ENCODE measurements at regions not wholly inside any gene's neighbourhood (a gene's known extent, or its start where the extent isn't known, plus 50 kb on each side); places are given as distances from the start of the nearest gene placed in this dataset.
"Not testable (repeated sequence)": the region's sequence is repeated elsewhere in the genome, so short reads cannot be mapped to it uniquely, and the experiment has no call there.

DNA sequence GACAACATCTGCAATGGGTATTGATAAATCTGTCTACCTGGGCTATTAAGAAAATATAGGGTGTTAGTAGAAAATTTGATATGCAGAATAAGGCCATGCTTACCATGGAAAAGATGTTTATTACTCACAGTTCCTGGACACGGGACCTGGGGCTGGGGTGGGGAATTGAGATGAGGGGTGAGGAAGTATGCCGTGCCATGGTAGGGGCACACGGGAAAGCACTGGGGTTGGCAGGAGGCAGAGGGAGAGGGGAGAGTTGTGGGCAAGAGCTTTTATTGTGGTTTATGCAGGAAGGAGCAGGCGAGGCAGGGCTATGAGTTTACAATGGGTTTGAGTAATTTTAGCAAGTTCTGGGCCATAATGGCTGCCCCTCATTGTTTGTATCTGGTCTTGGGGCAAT, 493.8 kb downstream of the SIPA1L2 start:
- DNase-seq: no peak
- H3K4me3 ChIP-seq: no peak overlapping the region
- no peaks in the 10 kb centered on the region for H3K27me3 ChIP-seq
- H3K36me3 ChIP-seq: no peaks in the 10 kb centered on the region
- H3K9me3 ChIP-seq: peaks cover 8% of the 10 kb centered on the region

DNA sequence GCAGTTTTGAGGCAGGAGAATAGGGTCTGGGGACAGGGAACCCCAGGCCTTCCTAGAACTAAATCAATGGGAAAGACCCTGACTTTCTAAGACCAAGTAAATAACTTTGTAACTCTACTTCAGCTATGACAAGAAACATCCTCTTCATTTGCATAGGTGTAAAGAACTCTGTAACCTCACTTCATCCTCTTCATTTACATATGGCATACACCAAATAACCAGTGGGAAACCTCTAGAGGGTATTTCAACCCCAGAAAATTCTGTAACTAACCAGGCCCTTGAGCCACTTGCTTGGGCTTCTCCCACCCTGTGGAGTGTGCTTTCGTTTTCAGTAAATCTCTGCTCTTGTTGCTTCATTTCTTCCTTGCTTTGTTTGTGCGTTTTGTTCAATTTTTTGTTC, 495.6 kb downstream of the SIPA1L2 start:
- Histone ChIP-seq H3K9me3 (0 out of 2 replicates have a peak, but pooled peaks cover 2% of the 10 kb centered on the region), H3K36me3 (no peaks in the 10 kb centered on the region), H3K27me3 (no peaks in the 10 kb centered on the region), H3K4me3 (no peak overlapping the region)
- DNase-seq: no peak

DNA sequence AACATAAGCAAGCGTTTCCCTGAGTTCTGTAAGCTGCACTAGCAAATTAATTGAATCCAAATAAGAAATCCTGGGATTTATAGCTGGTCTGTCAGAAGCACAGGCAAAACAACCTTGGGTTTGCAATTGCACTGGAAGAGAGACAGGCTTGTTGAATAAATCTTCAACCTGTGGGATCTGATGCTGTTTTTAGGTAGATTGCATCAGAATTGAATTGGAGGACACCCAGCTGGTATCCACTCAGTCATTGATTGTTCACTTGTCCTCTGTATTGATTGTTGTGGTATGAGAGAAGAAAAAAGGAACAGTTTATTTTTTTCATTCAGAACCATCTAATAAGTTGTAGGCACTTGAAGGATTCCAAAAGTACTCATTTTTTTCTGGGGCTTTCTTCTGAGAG, 497.4 kb downstream of the SIPA1L2 start:
- H3K27me3 ChIP-seq: no peaks in the 10 kb centered on the region
- peaks cover 7% of the 10 kb centered on the region; the same call in 1 of the 2 replicates for H3K9me3 ChIP-seq
- H3K36me3 ChIP-seq: no peaks in the 10 kb centered on the region
- no peak overlapping the region for H3K4me3 ChIP-seq
- DNase-seq: no peak

DNA sequence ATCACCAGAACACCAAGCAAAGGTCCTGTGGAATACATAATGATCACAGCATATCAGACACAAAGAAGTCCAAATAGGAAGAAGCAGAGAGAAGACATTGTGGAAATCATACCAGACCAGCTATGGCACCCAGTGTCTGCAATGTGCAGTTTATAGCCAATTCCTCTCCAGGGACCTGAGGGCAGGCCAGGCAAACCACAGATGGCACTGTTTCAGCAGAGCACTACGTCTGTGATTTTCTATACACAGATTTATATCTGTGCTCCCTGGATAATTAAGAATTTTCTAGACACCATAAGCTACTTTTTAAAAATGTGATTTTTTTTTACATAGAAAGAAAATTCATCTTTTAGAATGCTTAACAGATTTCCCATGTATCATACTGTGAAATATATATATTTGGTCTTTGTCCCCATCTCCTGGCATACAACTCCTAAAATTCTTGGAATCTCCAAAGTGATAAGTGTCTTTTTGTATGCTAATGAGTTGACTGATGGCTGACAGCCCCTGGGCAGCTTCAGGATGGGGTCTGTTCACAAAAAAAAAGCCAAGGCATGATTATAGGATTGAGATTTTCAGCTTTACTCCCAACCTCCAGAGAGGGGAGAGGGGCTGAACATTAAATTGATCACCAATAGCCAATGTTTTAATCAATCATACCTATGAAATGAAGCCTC, 498.1 kb downstream of the SIPA1L2 start:
- no peak for DNase-seq
- Histone ChIP-seq H3K27me3 (no peaks in the 10 kb centered on the region), H3K36me3 (no peaks in the 10 kb centered on the region), H3K9me3 (peaks cover 7% of the 10 kb centered on the region; the same call in 1 of the 2 replicates), H3K4me3 (no peak overlapping the region)

DNA sequence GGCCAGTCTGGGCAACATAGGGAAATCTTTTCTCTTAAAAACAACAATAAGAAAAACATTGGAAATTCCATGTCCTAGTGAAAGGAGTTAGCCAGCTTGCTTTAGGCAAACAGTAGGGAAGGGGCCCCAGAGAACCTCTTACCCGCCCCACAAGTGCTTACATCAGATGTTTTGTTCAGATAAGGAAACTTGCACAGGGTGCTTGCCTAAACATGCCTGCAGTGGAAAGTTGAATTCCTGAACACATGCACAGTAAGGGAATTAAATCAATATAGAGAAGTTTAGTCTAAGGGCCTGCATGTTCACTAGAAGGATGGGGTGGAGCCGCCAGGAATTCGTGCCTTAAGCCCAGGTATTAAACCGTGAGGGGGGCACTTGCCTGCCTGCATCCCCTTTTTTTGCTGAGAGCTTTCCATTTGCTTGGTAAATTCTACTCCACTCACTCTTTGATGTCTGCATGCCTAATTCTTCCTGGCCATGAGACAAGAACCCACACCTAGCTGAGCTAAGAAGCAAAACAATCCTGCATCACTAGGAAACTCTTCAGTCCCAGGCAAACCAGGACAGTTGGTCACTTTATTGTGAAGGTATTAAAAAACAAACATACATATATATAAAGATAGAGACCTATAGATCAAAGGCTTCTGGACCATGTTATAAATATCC, 499.0 kb downstream of the SIPA1L2 start:
- Histone ChIP-seq H3K9me3 (peaks cover 10% of the 10 kb centered on the region; the same call in 1 of the 2 replicates), H3K4me3 (no peak overlapping the region), H3K36me3 (no peaks in the 10 kb centered on the region), H3K27me3 (no peaks in the 10 kb centered on the region)
- DNase-seq: no peak

DNA sequence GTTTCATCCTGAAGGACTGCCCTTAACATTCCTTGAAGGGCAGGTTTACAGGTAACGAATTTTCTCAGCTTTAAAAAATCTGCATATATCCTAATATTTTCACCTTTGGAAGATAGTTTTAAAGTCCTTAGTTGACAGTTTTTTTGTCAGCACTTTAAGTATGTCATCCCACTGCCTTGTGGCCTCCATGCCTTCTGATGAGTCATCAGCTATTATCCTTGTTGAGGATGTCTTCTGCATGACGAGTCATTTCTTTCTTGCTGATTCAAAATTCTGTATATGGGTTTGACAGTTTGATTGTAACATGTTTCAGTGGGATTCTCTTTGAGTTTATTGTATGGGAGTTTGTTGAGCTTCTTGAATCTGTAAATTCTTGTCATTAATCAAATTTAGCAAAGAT, 500.6 kb downstream of the DISC1 start:
- no peak overlapping the region for H3K4me3 ChIP-seq
- peak; percentile 54 for DNase-seq
- no peaks in the 10 kb centered on the region for H3K36me3 ChIP-seq
- H3K27me3 ChIP-seq: no peaks in the 10 kb centered on the region
- H3K9me3 ChIP-seq: peaks cover 13% of the 10 kb centered on the region; the same call in 1 of the 2 replicates

DNA sequence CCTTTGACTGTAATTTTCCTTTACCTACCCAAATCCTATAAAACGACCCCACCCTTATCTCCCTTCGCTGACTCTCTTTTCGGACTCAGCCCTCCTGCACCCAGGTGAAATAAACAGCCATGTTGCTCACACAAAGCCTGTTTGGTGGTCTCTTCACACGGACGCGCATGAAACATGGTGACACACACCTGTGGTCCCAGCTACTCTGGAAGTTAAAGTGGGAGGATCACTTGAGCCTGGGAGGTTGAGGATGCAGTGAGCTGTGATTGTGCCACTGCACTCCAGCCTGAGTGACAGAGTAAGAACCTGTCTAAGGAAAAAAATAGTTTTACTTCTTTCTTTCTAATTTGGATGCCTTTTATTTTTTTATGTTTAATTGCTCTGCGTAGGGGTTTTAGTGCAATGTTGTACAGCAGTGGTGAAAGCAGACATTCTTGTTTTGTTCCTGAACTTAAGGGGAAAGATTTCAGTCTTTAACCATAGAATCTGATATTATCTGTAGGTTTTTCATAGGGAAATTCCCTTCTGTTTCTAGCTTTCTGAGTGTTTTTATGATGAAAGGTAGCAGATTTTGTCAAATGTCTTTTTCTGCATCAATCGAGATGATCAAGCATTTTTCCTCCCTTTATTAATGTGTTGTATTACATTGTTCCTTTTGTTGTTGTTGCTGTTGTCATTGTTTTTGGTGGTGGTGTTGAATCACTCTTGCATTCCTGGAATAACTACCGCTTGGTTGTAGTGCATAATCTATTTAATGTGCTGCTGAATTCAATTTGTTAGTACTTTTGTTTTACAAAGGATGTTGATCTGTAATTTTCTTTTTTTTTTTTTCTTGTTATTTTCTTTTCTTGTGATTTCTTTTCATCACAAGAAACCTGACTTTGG, 497.4 kb downstream of the DISC1 start:
- DNase-seq: no peak
- Histone ChIP-seq H3K4me3 (no peak overlapping the region), H3K9me3 (peaks cover 11% of the 10 kb centered on the region; the same call in 1 of the 2 replicates), H3K27me3 (no peaks in the 10 kb centered on the region), H3K36me3 (no peaks in the 10 kb centered on the region)

DNA sequence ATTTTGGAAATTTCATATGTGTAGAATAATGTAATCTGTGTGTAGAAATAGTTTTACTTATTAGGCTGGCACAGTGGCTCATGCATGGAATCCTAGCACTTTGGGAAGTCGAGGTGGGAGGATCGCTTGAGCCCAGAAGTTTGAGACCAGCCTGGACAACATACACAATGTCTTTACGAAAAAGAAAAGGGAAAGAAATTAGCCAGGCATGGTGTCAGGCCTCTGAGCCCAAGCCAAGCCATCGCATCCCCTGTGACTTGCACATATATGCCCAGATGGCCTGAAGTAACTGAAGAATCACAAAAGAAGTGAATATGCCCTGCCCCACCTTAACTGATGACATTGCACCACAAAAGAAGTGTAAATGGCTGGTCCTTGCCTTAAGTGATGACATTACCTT, 491.3 kb downstream of the DISC1 start:
- H3K36me3 ChIP-seq, DNase-seq, H3K4me3 ChIP-seq, H3K27me3 ChIP-seq, H3K9me3 ChIP-seq: not testable (repeated sequence)

DNA sequence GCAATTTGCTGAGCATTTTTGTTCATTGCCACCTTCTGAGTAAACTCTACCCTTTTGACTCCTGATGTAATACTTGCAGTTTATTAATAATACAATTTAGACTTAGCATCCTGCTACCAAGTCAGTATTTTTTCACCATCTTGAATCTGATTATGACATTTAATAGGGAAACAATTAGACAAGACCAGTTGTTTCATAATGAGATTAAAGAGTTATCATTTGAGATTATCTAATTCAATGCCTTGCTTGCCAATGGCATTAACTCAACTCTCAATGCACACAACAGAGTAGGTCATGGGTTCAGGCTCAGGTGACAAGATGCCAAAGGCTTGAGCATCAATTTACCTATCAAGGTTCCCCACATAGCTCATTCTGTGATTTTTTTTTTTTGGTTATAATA, 488.4 kb downstream of the DISC1 start:
- Histone ChIP-seq H3K36me3 (no peaks in the 10 kb centered on the region), H3K27me3 (no peaks in the 10 kb centered on the region), H3K9me3 (no peaks in the 10 kb centered on the region), H3K4me3 (no peak overlapping the region)
- DNase-seq: no peak

DNA sequence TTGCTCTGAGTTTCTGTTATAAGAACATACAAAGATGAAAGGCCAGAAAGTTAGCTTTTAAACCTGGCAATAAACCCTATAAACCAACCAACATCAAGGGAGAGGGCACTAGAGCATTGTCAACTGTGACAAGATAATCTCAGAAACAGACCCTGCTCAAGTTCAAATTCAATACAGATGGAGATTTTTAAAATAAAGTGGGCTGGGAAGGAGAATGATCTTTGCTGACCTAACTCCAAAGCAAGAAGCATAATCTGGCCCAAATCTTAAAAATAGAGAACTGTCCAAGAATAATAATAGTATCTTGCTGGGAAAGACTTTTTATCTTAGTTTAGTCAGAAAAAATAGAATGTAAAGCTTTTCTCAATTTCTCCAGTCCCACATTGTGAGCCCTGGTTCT, 485.5 kb downstream of the DISC1 start:
- Histone ChIP-seq H3K4me3 (no peak overlapping the region), H3K27me3 (no peaks in the 10 kb centered on the region), H3K36me3 (no peaks in the 10 kb centered on the region), H3K9me3 (no peaks in the 10 kb centered on the region)
- DNase-seq: no peak

DNA sequence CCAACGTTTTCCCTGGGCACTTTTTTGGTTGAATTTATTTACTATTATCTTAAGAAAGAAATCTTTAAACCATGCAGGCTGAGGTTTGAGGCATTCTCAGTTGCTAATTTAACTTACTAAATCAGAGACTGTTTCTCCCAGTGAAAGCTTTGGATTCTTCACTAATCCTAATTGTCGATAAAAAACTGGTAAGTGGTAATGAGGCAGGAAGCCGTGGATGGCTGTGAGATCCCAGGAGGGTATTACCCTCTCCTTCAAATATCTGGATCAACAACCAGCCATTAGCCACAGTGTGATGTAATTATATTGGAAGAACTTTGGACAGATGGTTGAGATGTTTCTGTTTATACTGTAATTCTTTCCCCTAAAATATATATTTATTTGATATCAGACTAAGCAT, 485.0 kb downstream of the DISC1 start:
- Histone ChIP-seq H3K4me3 (no peak overlapping the region), H3K27me3 (no peaks in the 10 kb centered on the region), H3K36me3 (no peaks in the 10 kb centered on the region), H3K9me3 (no peaks in the 10 kb centered on the region)
- DNase-seq: no peak

DNA sequence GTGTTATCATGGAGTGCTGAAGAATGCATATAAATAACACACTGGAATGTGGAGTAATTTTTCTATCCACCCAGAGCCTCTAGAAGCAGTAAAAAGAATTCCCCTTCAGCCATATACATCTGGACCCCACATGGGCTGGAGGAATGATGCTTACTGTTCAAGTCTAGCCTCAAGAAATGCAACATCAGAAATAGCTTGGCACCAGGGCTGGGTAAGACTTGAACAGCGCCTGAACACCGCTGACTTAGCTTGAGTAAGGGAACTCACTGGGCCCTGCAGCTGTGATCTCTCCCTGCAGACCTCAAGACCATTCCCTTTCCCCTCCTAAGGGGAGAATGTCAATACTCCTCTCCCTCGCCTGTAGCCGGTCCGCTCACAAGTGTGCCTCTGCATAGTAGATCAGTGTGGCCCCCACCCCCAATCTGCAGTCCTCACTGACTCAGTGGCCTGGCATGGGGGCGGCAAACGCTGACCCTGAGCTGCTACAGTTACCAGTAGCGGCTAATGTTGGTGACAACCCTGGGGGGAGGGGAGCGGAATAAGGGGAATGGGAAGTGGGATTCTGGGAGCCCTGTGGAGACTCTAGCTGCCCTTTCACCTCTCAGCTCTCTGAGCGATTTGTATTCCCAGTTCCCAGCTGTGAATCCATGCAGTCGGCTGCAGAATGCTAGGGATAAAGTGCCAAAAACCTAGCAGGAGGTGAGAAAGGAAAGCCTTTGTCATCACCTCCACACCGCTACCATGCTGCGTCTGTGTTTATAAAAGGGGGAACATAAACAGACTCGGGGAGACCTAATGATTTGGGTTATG, 483.9 kb downstream of the DISC1 start:
- no peak overlapping the region for H3K4me3 ChIP-seq
- H3K27me3 ChIP-seq: no peaks in the 10 kb centered on the region
- no peak for DNase-seq
- H3K9me3 ChIP-seq: no peaks in the 10 kb centered on the region
- no peaks in the 10 kb centered on the region for H3K36me3 ChIP-seq

DNA sequence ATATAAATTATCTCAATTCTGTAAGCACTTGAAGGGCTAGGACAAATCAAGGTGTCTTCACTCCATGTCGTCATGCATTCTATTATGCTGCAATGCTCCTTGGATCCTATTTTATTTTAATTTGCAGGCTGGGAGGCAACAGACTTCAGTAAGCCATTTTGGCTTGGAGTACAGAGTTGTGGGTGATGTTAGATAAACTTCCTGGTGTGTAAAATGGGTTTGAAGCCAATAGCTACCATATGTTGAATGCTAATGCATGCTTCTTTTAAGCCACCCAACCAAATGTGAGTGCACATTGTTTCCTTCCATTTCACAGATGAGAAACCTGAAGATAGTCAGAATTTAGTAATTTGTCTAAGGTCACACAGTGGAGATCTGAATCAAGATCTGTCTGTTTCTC, 482.8 kb downstream of the DISC1 start:
- Histone ChIP-seq H3K4me3 (no peak overlapping the region), H3K36me3 (no peaks in the 10 kb centered on the region), H3K9me3 (no peaks in the 10 kb centered on the region), H3K27me3 (no peaks in the 10 kb centered on the region)
- DNase-seq: no peak

DNA sequence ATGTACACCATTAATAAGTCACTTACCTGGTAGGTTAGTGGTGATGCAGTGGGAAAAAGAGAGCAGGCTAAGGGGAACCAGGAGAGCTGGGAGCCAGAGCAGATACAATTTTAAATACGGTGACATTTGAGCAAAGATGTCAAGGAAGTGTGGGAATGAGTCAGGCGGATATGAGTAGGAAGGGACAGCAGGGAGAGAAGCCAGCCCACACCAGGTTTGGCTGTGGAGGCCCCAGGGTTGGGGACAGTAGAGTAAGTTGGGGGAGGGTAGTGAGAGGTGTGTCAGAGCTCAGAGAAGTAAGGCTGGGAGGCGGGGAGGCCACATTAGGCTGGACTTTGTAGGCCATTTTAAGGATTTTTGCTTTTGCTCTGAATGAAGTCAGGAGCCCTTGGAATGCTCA, 482.0 kb downstream of the DISC1 start:
- DNase-seq: no peak
- H3K4me3 ChIP-seq: no peak overlapping the region
- H3K27me3 ChIP-seq: no peaks in the 10 kb centered on the region
- no peaks in the 10 kb centered on the region for H3K9me3 ChIP-seq
- no peaks in the 10 kb centered on the region for H3K36me3 ChIP-seq

DNA sequence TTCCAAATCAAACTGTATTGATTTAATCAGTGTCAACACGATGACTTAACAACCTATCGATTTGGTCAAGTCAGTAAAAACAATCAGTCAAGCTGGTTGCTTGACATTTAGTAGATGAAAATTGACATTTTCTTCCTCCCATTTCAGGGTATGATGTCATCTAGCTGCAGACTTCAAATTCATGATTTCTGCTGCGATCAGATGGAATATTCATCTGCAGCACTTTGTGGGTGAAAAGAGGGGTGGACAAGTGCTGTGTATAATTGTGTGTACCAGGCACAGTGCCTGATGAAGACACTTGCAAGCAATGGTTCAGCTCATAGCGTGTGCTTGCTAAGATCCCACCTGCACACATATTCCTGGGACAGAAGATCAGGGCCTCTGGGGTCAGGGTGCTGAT, 479.8 kb downstream of the DISC1 start:
- Histone ChIP-seq H3K9me3 (no peaks in the 10 kb centered on the region), H3K36me3 (no peaks in the 10 kb centered on the region), H3K4me3 (no peak overlapping the region), H3K27me3 (no peaks in the 10 kb centered on the region)
- DNase-seq: no peak

DNA sequence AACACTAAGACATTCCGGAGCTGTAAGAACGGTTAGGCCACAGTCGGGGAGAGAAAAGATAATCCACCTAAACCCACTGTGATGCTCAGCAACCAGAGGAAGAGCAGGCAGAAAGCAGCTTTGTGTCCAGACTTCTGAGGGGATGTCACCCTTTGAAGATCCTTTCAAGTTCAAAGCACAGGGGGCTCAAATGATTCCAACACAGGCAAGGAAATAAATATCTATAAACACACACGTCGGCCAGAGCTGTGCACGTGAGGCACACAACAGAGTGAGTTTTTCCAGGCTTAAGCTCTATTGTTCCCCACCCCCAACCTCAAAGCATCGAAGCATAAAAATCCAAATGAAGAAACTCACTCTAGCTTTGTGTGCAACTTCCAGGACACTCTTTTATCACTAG, 479.0 kb downstream of the DISC1 start:
- DNase-seq: no peak
- H3K27me3 ChIP-seq: no peaks in the 10 kb centered on the region

DNA sequence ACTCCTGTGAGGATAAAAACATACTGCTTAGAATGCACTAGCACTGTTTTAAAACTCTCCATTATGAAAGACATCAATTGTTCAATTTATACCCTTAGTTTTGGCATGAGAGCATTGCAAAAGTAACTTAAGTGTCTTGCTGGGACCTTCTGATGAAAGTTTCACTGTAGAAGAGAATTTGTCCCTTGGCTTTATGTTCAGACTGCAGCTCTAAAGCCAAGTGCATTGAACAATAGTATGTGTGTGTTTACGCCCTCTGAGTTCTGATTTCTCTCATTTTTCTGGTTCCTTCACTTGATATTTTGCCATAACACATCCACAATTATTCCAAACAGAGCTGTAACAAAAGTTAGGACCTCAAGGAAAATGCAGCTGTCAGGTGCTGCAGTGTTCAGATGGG, 474.6 kb downstream of the DISC1 start:
- Histone ChIP-seq H3K27me3 (no peaks in the 10 kb centered on the region), H3K9me3 (no peaks in the 10 kb centered on the region), H3K4me3 (no peak overlapping the region), H3K36me3 (no peaks in the 10 kb centered on the region)
- DNase-seq: no peak

More for the DNA sequence above, 479.0 kb downstream of the DISC1 start:
- Histone ChIP-seq H3K36me3 (no peaks in the 10 kb centered on the region), H3K4me3 (no peak overlapping the region), H3K9me3 (no peaks in the 10 kb centered on the region)

All from MG63 (cell line).